ENCODE measurements at regions not wholly inside any gene's neighbourhood (a gene's known extent, or its start where the extent isn't known, plus 50 kb on each side); places are given as distances from the start of the nearest gene placed in this dataset.

- TF ChIP-seq CTCF (IDR thresholded peaks at IDR 0.05), result no peak
- no peak for ATAC-seq (ENCODE audit: low FRiP score)
- no peak for DNase-seq (ENCODE audit: low spot score)
These were observed 103.2 kb downstream of the TSPAN8 start for GRCh38 chr12:71054551-71054950.

GRCh38 chr12:71046215-71046614 lies 111.6 kb downstream of the TSPAN8 start:
- peak; percentile 5 for ATAC-seq (ENCODE audit: low FRiP score)
- TF ChIP-seq CTCF (IDR thresholded peaks at IDR 0.05), result no peak
- DNase-seq (ENCODE audit: low spot score), result no peak

GRCh38 chr12:71045781-71046180 lies 112.0 kb downstream of the TSPAN8 start:
- ATAC-seq (ENCODE audit: low FRiP score), result peak; percentile 31
- DNase-seq (ENCODE audit: low spot score), result no peak
- no peak for TF ChIP-seq CTCF (IDR thresholded peaks at IDR 0.05)

GRCh38 chr12:71041476-71041875 lies 116.3 kb downstream of the TSPAN8 start:
- no peak for DNase-seq (ENCODE audit: low spot score)
- no peak for TF ChIP-seq CTCF (IDR thresholded peaks at IDR 0.05)
- no peak for ATAC-seq (ENCODE audit: low FRiP score)

GRCh38 chr12:71038960-71039359 lies 118.4 kb upstream of the PTPRR start:
- DNase-seq (ENCODE audit: low spot score) (no peak), ATAC-seq (ENCODE audit: low FRiP score) (no peak)
- TF ChIP-seq CTCF (IDR thresholded peaks at IDR 0.05), result no peak

GRCh38 chr12:71036526-71036925 lies 116.0 kb upstream of the PTPRR start:
- no peak for DNase-seq (ENCODE audit: low spot score)
- no peak for TF ChIP-seq CTCF (IDR thresholded peaks at IDR 0.05)
- ATAC-seq (ENCODE audit: low FRiP score), result no peak

- no peak for TF ChIP-seq CTCF (IDR thresholded peaks at IDR 0.05)
- no peak for ATAC-seq (ENCODE audit: low FRiP score)
These were observed 112.4 kb upstream of the PTPRR start for GRCh38 chr12:71032933-71033332.

More at GRCh38 chr12:71032933-71033332, 112.4 kb upstream of the PTPRR start:
- no peak for DNase-seq (ENCODE audit: low spot score)
